WTC11 (cell line): ENCODE measurements at regions not wholly inside any gene's neighbourhood (a gene's known extent, or its start where the extent isn't known, plus 50 kb on each side); places are given as distances from the start of the nearest gene placed in this dataset.

Source experiments
- ATAC-seq: fragments of 200-7000 bp; cut with Tn5 transposase; 2 replicates; pipeline ENCODE4 v1.10.0; 2021; ENCODE audit warnings: mild to moderate bottlenecking, moderate library complexity
- CTCF ChIA-PET: fragments of 300-600 bp; sonication (Branson Sonifier 250); formaldehyde crosslinking; loops from one replicate; lab custom pipeline; 2021; ENCODE audit warnings: antibody characterized with exemption; lab: Charles Lee
- POLR2A ChIA-PET: fragments of 350-600 bp; sonication (Branson Sonifier 250); formaldehyde crosslinking; loops from one replicate; lab custom pipeline; 2021; ENCODE audit warnings: antibody characterized with exemption; lab: Charles Lee
- DNase-seq: peaks from one replicate; pipeline ENCODE4 v3.0.0; 2021; ENCODE audit warnings: low spot score
- H3K27ac Mint-ChIP-seq: 2 replicates; pipeline ENCODE4 v1.8.0; 2021; ENCODE audit warnings: mixed read lengths
- H3K27me3 Mint-ChIP-seq: 2 replicates; pipeline ENCODE4 v1.8.0; 2021; ENCODE audit warnings: low read depth, mild to moderate bottlenecking, moderate library complexity, mixed read lengths
- H3K36me3 Mint-ChIP-seq: 2 replicates; pipeline ENCODE4 v1.8.0; 2021; ENCODE audit warnings: mixed read lengths
- H3K4me1 Mint-ChIP-seq: 2 replicates; pipeline ENCODE4 v1.8.0; 2022; ENCODE audit warnings: mixed read lengths
- H3K4me3 Mint-ChIP-seq: 2 replicates; pipeline ENCODE4 v1.8.0; 2021; ENCODE audit warnings: mild to moderate bottlenecking, moderate library complexity, mixed read lengths
- H3K9me3 Mint-ChIP-seq: 2 replicates; pipeline ENCODE4 v1.8.0; 2021; ENCODE audit warnings: mixed read lengths
- E2F1 ChIP-seq: sonication (generic); formaldehyde crosslinking; IDR thresholded peaks from 2 replicates; pipeline ENCODE4 v1.8.0; 2022; ENCODE audit warnings: mild to moderate bottlenecking, missing genetic modification reagents
- ERG ChIP-seq: fragments of 250-450 bp; sonication (Bioruptor Pico); IDR thresholded peaks from 2 replicates; pipeline ENCODE4 v1.8.0; 2021; ENCODE audit warnings: mild to moderate bottlenecking
- FOXJ3 ChIP-seq: sonication (generic); formaldehyde crosslinking; IDR thresholded peaks from 2 replicates; pipeline ENCODE4 v1.9.0; 2021; ENCODE audit warnings: missing genetic modification reagents, mild to moderate bottlenecking, borderline replicate concordance
- FOXP1 ChIP-seq: sonication (generic); formaldehyde crosslinking; IDR thresholded peaks from 2 replicates; pipeline ENCODE4 v1.8.0; 2022; ENCODE audit warnings: missing genetic modification reagents, mild to moderate bottlenecking, moderate library complexity, borderline replicate concordance
- FOXP4 ChIP-seq: sonication (generic); formaldehyde crosslinking; IDR thresholded peaks from 2 replicates; pipeline ENCODE4 v1.8.0; 2022; ENCODE audit warnings: mild to moderate bottlenecking, missing genetic modification reagents
- MLX ChIP-seq: sonication (generic); formaldehyde crosslinking; IDR thresholded peaks from 2 replicates; pipeline ENCODE4 v1.8.1; 2023; ENCODE audit warnings: mild to moderate bottlenecking, missing genetic modification reagents, moderate library complexity
- NFE2L1 ChIP-seq: sonication (generic); formaldehyde crosslinking; IDR thresholded peaks from 2 replicates; pipeline ENCODE4 v1.8.1; 2023; ENCODE audit warnings: missing genetic modification reagents
- NFYB ChIP-seq: sonication (generic); formaldehyde crosslinking; conservative IDR thresholded peaks from 2 replicates; pipeline ENCODE4 v1.8.0; 2022; ENCODE audit warnings: low read depth, missing genetic modification reagents
- NR3C1 ChIP-seq: sonication (generic); formaldehyde crosslinking; conservative IDR thresholded peaks from 2 replicates; pipeline ENCODE4 v1.8.1; 2023; ENCODE audit warnings: low read depth, mild to moderate bottlenecking, missing genetic modification reagents
- TCF7 ChIP-seq: sonication (generic); formaldehyde crosslinking; IDR thresholded peaks from 2 replicates; pipeline ENCODE4 v1.8.0; 2022; ENCODE audit warnings: mild to moderate bottlenecking, low read depth, missing genetic modification reagents, moderate library complexity
- ZNF138 ChIP-seq: sonication (generic); formaldehyde crosslinking; conservative IDR thresholded peaks from 2 replicates; pipeline ENCODE4 v1.8.1; 2022; ENCODE audit warnings: mild to moderate bottlenecking, moderate library complexity, missing genetic modification reagents
- ZNF232 ChIP-seq: sonication (generic); formaldehyde crosslinking; IDR thresholded peaks from 2 replicates; pipeline ENCODE4 v1.8.0; 2022; ENCODE audit warnings: mild to moderate bottlenecking, missing genetic modification reagents
- ZNF671 ChIP-seq: fragments of 250-450 bp; sonication (Bioruptor Pico); IDR thresholded peaks from 2 replicates; pipeline ENCODE4 v1.8.0; 2021; ENCODE audit warnings: mild to moderate bottlenecking
- TF ChIP-seq, protein P1 (sequence below): sonication (generic); formaldehyde crosslinking; IDR thresholded peaks from 2 replicates; pipeline ENCODE4 v1.8.1; 2022; ENCODE audit warnings: mild to moderate bottlenecking, moderate library complexity, missing genetic modification reagents
- TF ChIP-seq, protein P2 (sequence below): sonication (generic); formaldehyde crosslinking; IDR thresholded peaks from 2 replicates; pipeline ENCODE4 v1.8.1; 2022; ENCODE audit warnings: missing genetic modification reagents, borderline replicate concordance
- TF ChIP-seq, protein P3 (sequence below): sonication (generic); formaldehyde crosslinking; IDR thresholded peaks from 2 replicates; pipeline ENCODE4 v1.8.1; 2023; ENCODE audit warnings: mild to moderate bottlenecking, missing genetic modification reagents
- TF ChIP-seq, protein P4 (sequence below): fragments of 250-450 bp; sonication (Bioruptor Pico); IDR thresholded peaks from 2 replicates; pipeline ENCODE4 v1.9.0; 2021; ENCODE audit warnings: mild to moderate bottlenecking

DNA sequence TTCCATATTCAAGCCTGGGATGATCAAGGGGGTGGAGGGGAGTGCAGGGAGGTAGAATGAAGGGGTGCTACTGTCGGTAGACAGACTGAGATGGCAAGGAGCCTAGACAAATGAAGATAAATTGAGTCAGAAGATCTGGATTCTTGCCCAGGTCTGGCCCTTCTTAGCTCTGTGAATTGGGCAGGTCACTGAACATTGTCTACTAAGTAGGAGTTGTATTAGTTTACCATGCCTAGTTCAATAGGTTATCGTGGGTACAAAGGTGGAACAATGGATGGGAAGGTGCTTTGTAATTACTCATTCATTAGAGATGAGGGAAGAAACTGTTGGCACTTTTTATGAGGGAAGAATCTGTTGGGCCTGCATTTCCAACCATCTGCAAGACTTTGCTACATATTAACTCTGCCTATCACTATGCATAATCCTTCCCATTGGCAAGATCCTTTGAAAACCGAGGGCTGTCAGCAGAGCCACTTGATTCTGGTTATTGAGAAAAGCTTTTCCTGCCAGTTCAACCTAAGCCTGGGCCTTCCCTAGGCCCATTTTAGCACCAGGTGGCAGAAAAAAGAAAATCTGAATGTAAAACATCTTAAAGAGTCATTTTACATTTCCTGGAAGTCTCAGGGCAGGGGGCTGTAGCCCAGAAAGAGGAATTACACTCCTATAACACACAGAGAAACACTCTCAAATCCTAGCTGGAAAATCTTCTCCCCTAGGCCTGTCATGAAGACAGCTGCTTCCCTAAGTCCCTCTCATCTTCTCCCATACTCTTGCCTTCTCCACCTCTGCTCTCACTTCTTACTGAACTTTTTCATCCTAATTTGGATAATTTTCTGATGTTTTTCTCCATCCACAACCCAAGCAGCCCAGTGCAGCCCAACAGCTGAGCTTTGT lies 103.5 kb downstream of the CD24 start:
- H3K4me3 Mint-ChIP-seq = no peak overlapping the region
- no peak for TF ChIP-seq MLX (CRISPR knock-in tag)
- no peak for TF ChIP-seq NFYB
- TF ChIP-seq, protein P1, sequence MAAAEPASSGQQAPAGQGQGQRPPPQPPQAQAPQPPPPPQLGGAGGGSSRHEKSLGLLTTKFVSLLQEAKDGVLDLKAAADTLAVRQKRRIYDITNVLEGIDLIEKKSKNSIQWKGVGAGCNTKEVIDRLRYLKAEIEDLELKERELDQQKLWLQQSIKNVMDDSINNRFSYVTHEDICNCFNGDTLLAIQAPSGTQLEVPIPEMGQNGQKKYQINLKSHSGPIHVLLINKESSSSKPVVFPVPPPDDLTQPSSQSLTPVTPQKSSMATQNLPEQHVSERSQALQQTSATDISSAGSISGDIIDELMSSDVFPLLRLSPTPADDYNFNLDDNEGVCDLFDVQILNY (CRISPR knock-in tag) = no peak
- TF ChIP-seq ZNF232 (CRISPR knock-in tag) = no peak
- TF ChIP-seq FOXP1 (CRISPR knock-in tag) = no peak
- TF ChIP-seq ZNF138 (CRISPR knock-in tag) = no peak
- TF ChIP-seq ERG (CRISPR knock-in tag) = no peak
- TF ChIP-seq, protein P2, sequence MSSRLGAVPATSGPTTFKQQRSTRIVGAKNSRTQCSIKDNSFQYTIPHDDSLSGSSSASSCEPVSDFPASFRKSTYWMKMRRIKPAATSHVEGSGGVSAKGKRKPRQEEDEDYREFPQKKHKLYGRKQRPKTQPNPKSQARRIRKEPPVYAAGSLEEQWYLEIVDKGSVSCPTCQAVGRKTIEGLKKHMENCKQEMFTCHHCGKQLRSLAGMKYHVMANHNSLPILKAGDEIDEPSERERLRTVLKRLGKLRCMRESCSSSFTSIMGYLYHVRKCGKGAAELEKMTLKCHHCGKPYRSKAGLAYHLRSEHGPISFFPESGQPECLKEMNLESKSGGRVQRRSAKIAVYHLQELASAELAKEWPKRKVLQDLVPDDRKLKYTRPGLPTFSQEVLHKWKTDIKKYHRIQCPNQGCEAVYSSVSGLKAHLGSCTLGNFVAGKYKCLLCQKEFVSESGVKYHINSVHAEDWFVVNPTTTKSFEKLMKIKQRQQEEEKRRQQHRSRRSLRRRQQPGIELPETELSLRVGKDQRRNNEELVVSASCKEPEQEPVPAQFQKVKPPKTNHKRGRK (CRISPR knock-in tag) = no peak
- TF ChIP-seq NFE2L1 (CRISPR knock-in tag) = no peak
- TF ChIP-seq, protein P3, sequence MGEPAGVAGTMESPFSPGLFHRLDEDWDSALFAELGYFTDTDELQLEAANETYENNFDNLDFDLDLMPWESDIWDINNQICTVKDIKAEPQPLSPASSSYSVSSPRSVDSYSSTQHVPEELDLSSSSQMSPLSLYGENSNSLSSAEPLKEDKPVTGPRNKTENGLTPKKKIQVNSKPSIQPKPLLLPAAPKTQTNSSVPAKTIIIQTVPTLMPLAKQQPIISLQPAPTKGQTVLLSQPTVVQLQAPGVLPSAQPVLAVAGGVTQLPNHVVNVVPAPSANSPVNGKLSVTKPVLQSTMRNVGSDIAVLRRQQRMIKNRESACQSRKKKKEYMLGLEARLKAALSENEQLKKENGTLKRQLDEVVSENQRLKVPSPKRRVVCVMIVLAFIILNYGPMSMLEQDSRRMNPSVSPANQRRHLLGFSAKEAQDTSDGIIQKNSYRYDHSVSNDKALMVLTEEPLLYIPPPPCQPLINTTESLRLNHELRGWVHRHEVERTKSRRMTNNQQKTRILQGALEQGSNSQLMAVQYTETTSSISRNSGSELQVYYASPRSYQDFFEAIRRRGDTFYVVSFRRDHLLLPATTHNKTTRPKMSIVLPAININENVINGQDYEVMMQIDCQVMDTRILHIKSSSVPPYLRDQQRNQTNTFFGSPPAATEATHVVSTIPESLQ (CRISPR knock-in tag) = no peak
- no peak for TF ChIP-seq TCF7 (CRISPR knock-in tag)
- H3K4me1 Mint-ChIP-seq = peaks cover 34% of the 10 kb centered on the region
- ChIA-PET POLR2A (no interaction called here), CTCF (no interaction called here)
- no peaks in the 10 kb centered on the region; the same call in 1 of the 2 replicates for H3K27me3 Mint-ChIP-seq
- peaks cover 45% of the 10 kb centered on the region for H3K36me3 Mint-ChIP-seq
- DNase-seq (no peak), ATAC-seq (no peak)
- H3K9me3 Mint-ChIP-seq = peaks cover 48% of the 10 kb centered on the region
- H3K27ac Mint-ChIP-seq = no peak overlapping the region

DNA sequence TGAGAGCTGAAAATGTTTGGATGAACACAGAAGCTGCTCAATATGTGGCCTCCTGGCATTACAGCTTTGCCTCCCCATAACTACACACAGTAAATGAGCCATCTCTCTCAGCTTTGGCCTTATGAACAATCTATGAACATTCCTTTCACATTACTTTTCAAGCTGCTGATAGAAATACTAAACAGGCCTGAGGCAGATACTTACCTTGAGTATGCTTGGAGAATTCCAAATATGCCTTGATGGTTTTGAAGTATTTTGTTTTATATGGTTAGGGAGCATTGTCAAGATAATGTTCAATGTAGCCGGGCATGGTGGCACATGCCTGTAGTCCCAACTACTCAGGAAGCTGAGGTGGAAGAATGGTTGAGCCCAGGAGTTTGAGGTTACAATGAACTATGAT lies 104.5 kb downstream of the CD24 start:
- Mint-ChIP-seq H3K36me3 (peaks cover 45% of the 10 kb centered on the region), H3K9me3 (peaks cover 49% of the 10 kb centered on the region)
- ATAC-seq = no peak
- TF ChIP-seq ZNF671 (no peak), FOXJ3 (CRISPR knock-in tag) (no peak), FOXP4 (no peak), NR3C1 (CRISPR knock-in tag) (no peak), MLX (CRISPR knock-in tag) (no peak), E2F1 (CRISPR knock-in tag) (no peak)
- TF ChIP-seq, protein P4, sequence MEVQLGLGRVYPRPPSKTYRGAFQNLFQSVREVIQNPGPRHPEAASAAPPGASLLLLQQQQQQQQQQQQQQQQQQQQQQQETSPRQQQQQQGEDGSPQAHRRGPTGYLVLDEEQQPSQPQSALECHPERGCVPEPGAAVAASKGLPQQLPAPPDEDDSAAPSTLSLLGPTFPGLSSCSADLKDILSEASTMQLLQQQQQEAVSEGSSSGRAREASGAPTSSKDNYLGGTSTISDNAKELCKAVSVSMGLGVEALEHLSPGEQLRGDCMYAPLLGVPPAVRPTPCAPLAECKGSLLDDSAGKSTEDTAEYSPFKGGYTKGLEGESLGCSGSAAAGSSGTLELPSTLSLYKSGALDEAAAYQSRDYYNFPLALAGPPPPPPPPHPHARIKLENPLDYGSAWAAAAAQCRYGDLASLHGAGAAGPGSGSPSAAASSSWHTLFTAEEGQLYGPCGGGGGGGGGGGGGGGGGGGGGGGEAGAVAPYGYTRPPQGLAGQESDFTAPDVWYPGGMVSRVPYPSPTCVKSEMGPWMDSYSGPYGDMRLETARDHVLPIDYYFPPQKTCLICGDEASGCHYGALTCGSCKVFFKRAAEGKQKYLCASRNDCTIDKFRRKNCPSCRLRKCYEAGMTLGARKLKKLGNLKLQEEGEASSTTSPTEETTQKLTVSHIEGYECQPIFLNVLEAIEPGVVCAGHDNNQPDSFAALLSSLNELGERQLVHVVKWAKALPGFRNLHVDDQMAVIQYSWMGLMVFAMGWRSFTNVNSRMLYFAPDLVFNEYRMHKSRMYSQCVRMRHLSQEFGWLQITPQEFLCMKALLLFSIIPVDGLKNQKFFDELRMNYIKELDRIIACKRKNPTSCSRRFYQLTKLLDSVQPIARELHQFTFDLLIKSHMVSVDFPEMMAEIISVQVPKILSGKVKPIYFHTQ (CRISPR knock-in tag) = no peak
- TF ChIP-seq, protein P2 (CRISPR knock-in tag) = no peak

More for the DNA sequence above, 104.5 kb downstream of the CD24 start:
- ChIA-PET CTCF (no interaction called here), POLR2A (no interaction called here)
- Mint-ChIP-seq H3K4me3 (no peak overlapping the region), H3K4me1 (peaks cover 34% of the 10 kb centered on the region), H3K27ac (no peak overlapping the region), H3K27me3 (peaks cover 2% of the 10 kb centered on the region)
- no peak for DNase-seq
